NOMO-1 (cell line): ENCODE measurements at regions not wholly inside any gene's neighbourhood (a gene's known extent, or its start where the extent isn't known, plus 50 kb on each side); places are given as distances from the start of the nearest gene placed in this dataset.
A peak's percentile ranks its signal among the peaks of the same experiment; 100 is the strongest.
"Not testable (repeated sequence)": the region's sequence is repeated elsewhere in the genome, so short reads cannot be mapped to it uniquely, and the experiment has no call there.

Experiments used
- DNase-seq, 2 experiments: peaks; one replicate each; lab custom pipeline; 2025; ENCODE audit not compliant: unreplicated experiment in 2 of 2; lab: John Stamatoyannopoulos, UW

GRCh38 chr2:13495051-13495450 lies 778.3 kb downstream of the TRIB2 start:
- no peak for DNase-seq

GRCh38 chr2:13504808-13505207 lies 788.1 kb downstream of the TRIB2 start:
- DNase-seq, result no peak

GRCh38 chr2:13508671-13509070 lies 791.9 kb downstream of the TRIB2 start:
- DNase-seq, result no peak

GRCh38 chr2:13515254-13515653 lies 798.5 kb downstream of the TRIB2 start:
- DNase-seq, result no peak

GRCh38 chr2:13522096-13522495 lies 805.4 kb downstream of the TRIB2 start:
- DNase-seq, result no peak

GRCh38 chr2:13522917-13523821 lies 806.4 kb downstream of the TRIB2 start:
- DNase-seq, result no peak

- DNase-seq, result no peak
These were observed 807.8 kb downstream of the TRIB2 start for GRCh38 chr2:13524492-13524891.

GRCh38 chr2:13531735-13532410 lies 815.1 kb downstream of the TRIB2 start:
- not testable (repeated sequence) for DNase-seq

GRCh38 chr2:13532781-13533523 lies 816.2 kb downstream of the TRIB2 start:
- DNase-seq, result not testable (repeated sequence)

GRCh38 chr2:13533524-13533922 lies 816.8 kb downstream of the TRIB2 start:
- DNase-seq, result no peak

GRCh38 chr2:13536941-13537340 lies 820.2 kb downstream of the TRIB2 start:
- DNase-seq, result no peak

GRCh38 chr2:13537771-13538349 lies 821.1 kb downstream of the TRIB2 start:
- no peak for DNase-seq

GRCh38 chr2:13539296-13539695 lies 822.6 kb downstream of the TRIB2 start:
- no peak for DNase-seq

GRCh38 chr2:13542061-13542460 lies 825.3 kb downstream of the TRIB2 start:
- no peak for DNase-seq

- no peak for DNase-seq
These were observed 825.9 kb downstream of the TRIB2 start for GRCh38 chr2:13542642-13543041.

- DNase-seq, result peak; percentile 9 to 36
These were observed 826.8 kb downstream of the TRIB2 start for GRCh38 chr2:13543550-13543949.

- DNase-seq, result no peak
These were observed 828.6 kb downstream of the TRIB2 start for GRCh38 chr2:13545320-13545719.

- no peak for DNase-seq
These were observed 829.4 kb downstream of the TRIB2 start for GRCh38 chr2:13546131-13546530.

GRCh38 chr2:13550285-13551231 lies 833.8 kb downstream of the TRIB2 start:
- DNase-seq, result no peak

- DNase-seq, result peak in 1 of 2 experiments; percentile 26
These were observed 841.6 kb downstream of the TRIB2 start for GRCh38 chr2:13558368-13558767.
